ENCODE measurements at regions not wholly inside any gene's neighbourhood (a gene's known extent, or its start where the extent isn't known, plus 50 kb on each side); places are given as distances from the start of the nearest gene placed in this dataset.

- intact Hi-C loops (cut with DNase I), result no loop called here
- Histone ChIP-seq H3K4me1 (no peaks in the 10 kb centered on the region), H3K27me3 (no peaks in the 10 kb centered on the region), H3K9me3 (no peaks in the 10 kb centered on the region), H3K36me3 (replicated peaks in 1 of 2; ENCODE audit: insufficient read depth in 1 of 2, low read depth in 2 of 2) (no peaks in the 10 kb centered on the region), H3K27ac (no peak overlapping the region), H3K4me3 (no peak overlapping the region)
- TF ChIP-seq, protein P1, sequence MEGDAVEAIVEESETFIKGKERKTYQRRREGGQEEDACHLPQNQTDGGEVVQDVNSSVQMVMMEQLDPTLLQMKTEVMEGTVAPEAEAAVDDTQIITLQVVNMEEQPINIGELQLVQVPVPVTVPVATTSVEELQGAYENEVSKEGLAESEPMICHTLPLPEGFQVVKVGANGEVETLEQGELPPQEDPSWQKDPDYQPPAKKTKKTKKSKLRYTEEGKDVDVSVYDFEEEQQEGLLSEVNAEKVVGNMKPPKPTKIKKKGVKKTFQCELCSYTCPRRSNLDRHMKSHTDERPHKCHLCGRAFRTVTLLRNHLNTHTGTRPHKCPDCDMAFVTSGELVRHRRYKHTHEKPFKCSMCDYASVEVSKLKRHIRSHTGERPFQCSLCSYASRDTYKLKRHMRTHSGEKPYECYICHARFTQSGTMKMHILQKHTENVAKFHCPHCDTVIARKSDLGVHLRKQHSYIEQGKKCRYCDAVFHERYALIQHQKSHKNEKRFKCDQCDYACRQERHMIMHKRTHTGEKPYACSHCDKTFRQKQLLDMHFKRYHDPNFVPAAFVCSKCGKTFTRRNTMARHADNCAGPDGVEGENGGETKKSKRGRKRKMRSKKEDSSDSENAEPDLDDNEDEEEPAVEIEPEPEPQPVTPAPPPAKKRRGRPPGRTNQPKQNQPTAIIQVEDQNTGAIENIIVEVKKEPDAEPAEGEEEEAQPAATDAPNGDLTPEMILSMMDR (IDR thresholded peaks at IDR 0.05), result no peak
- no peak for TF ChIP-seq POLR2A (IDR thresholded peaks at IDR 0.05)
- no peak for DNase-seq
- no peak for ATAC-seq
- WGBS, 2 donors, result 76 to 80% methylated on average over 2 of the region's 2 CpGs
Observed at GRCh38 chr13:76027131-76027530, 391.0 kb downstream of the LMO7 start.

DNA sequence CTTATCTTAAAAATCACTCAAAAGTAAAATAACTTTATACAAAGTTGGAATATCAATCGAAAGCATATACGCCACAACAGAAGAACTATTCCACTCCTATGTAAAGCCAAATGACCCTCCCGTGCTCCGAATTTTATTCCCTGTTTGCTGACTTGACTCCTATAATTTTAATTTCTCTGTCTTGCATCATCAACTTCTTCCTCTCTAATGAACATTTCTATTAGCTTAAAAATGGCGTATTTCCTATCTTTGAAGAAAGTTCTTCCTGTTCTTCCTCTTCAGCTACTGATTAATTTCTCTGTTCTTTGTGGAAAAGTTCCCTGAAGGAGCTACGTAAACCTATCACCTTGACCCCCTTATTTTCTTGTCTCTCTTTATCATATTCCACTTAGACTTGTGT is 389.3 kb downstream of the LMO7 start:
- Histone ChIP-seq H3K27me3 (no peaks in the 10 kb centered on the region), H3K4me3 (no peak overlapping the region), H3K9me3 (no peaks in the 10 kb centered on the region), H3K4me1 (no peaks in the 10 kb centered on the region), H3K27ac (no peak overlapping the region), H3K36me3 (replicated peaks in 1 of 2; ENCODE audit: insufficient read depth in 1 of 2, low read depth in 2 of 2) (no peaks in the 10 kb centered on the region)
- ATAC-seq, result no peak
- intact Hi-C loops (cut with DNase I), result no loop called here
- no peak for TF ChIP-seq POLR2A (IDR thresholded peaks at IDR 0.05)
- TF ChIP-seq, protein P1 (IDR thresholded peaks at IDR 0.05), result no peak
- WGBS, 2 donors, result 83 to 84% methylated on average over 6 of the region's 6 CpGs
- DNase-seq, result no peak

DNA sequence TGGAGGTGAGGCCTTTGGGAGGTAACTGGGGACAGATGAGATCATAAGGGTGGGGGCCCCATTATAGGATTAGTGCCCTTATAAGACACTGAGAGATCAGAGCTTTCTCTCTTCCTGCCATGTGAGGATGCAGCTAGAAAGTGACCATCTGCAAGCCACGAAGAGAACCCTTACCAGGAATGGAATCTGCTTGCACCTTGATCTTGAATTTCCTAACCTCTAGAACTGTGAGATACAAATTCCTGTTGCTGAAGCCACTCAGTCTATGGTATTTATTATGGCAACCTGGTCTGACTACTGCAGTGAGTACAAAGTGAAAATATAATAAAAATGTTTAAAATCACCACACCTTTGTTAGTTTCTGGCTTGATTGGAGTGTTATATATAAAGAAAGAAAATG is 388.0 kb downstream of the LMO7 start:
- intact Hi-C loops (cut with DNase I), result no loop called here
- TF ChIP-seq POLR2A (IDR thresholded peaks at IDR 0.05), result no peak
- TF ChIP-seq, protein P1 (IDR thresholded peaks at IDR 0.05), result no peak
- DNase-seq (no peak), ATAC-seq (no peak)
- H3K27ac ChIP-seq, result no peak overlapping the region
- 64 to 91% methylated on average over 1 of the region's 1 CpG for WGBS, 2 donors
- H3K9me3 ChIP-seq, result no peaks in the 10 kb centered on the region
- no peaks in the 10 kb centered on the region for H3K27me3 ChIP-seq
- H3K36me3 ChIP-seq (replicated peaks in 1 of 2; ENCODE audit: insufficient read depth in 1 of 2, low read depth in 2 of 2), result no peaks in the 10 kb centered on the region
- H3K4me1 ChIP-seq, result no peaks in the 10 kb centered on the region
- H3K4me3 ChIP-seq, result no peak overlapping the region

DNA sequence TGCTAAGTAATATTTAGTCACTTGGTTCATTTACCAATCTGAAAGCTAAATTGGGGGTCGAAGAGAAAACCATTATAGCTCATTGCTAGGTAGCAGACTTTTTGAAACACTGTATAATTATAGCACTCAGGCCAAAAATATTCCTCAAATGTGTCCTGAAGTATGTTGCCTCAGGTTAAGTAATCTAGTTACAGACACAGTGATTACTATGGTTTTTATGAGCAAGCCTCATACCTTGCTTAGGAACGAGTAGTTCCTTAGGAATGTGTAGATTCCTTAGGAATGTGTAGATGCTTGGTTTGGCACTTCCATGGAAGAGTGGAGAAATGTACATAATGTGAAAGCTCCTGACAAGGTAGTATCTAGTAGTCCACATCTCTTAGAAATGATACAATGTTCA is 387.5 kb downstream of the LMO7 start:
- ATAC-seq, result no peak
- no peak overlapping the region for H3K4me3 ChIP-seq
- intact Hi-C loops (cut with DNase I), result no loop called here
- no peaks in the 10 kb centered on the region for H3K4me1 ChIP-seq
- no peaks in the 10 kb centered on the region for H3K9me3 ChIP-seq
- H3K27ac ChIP-seq, result no peak overlapping the region
- TF ChIP-seq, protein P1 (IDR thresholded peaks at IDR 0.05), result no peak
- TF ChIP-seq POLR2A (IDR thresholded peaks at IDR 0.05), result no peak
- no peaks in the 10 kb centered on the region for H3K27me3 ChIP-seq
- 70 to 80% methylated on average over 2 of the region's 2 CpGs for WGBS, 2 donors
- no peak for DNase-seq
- no peaks in the 10 kb centered on the region for H3K36me3 ChIP-seq (replicated peaks in 1 of 2; ENCODE audit: insufficient read depth in 1 of 2, low read depth in 2 of 2)

DNA sequence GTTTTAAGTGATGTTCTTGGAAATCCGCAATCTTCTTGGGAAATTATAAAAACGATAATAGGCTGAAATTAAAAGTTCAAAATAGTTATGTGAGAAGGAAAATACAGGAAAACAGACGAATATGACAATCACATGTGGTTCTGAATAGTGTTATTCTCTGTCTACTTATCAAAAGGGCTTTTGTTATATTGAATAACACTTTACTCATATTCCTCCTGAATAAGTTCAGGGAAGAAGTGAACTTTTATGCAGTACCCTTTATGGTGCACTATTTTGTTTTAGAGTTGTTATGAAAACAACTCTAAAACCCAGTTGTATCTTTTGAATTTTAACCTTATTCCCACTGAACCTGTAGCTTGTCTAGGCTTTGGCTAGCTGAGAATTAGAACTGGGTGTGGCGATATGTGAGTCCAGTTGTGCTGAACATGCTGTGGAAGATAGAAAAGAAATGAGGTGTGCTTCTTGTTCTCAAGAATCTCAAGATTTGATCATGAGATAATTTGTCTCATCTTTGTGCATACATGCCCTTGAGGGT is 384.4 kb downstream of the LMO7 start:
- TF ChIP-seq, protein P1 (IDR thresholded peaks at IDR 0.05), result no peak
- TF ChIP-seq POLR2A (IDR thresholded peaks at IDR 0.05), result no peak
- H3K4me1 ChIP-seq, result no peaks in the 10 kb centered on the region
- H3K27me3 ChIP-seq, result no peaks in the 10 kb centered on the region
- no peak for ATAC-seq
- H3K9me3 ChIP-seq, result no peaks in the 10 kb centered on the region
- 62 to 69% methylated on average over 4 of the region's 4 CpGs for WGBS, 2 donors
- intact Hi-C loops (cut with DNase I), result no loop called here
- H3K4me3 ChIP-seq, result no peak overlapping the region
- H3K27ac ChIP-seq, result no peak overlapping the region
- no peaks in the 10 kb centered on the region for H3K36me3 ChIP-seq (replicated peaks in 1 of 2; ENCODE audit: insufficient read depth in 1 of 2, low read depth in 2 of 2)
- DNase-seq, result no peak

Measured in body of pancreas (tissue), 4 donors.